Osteocyte (in vitro differentiated cells): ENCODE measurements at regions not wholly inside any gene's neighbourhood (a gene's known extent, or its start where the extent isn't known, plus 50 kb on each side); places are given as distances from the start of the nearest gene placed in this dataset.

Experiments
- DNase-seq: peaks from one replicate; pipeline ENCODE4 v3.0.0; 2021; ENCODE audit warnings: mixed read lengths; ENCODE audit not compliant: unreplicated experiment; ENCODE audit errors: extremely low spot score
- H3K27ac Mint-ChIP-seq: one replicate; pipeline ENCODE4 v1.8.0; 2021; ENCODE audit warnings: mild to moderate bottlenecking, mixed read lengths; ENCODE audit not compliant: unreplicated experiment
- H3K27me3 Mint-ChIP-seq: one replicate; pipeline ENCODE4 v1.8.0; 2021; ENCODE audit warnings: mixed read lengths; ENCODE audit not compliant: unreplicated experiment
- H3K36me3 Mint-ChIP-seq: one replicate; pipeline ENCODE4 v1.8.0; 2021; ENCODE audit warnings: mixed read lengths; ENCODE audit not compliant: unreplicated experiment
- H3K4me1 Mint-ChIP-seq: one replicate; pipeline ENCODE4 v1.8.0; 2021; ENCODE audit warnings: mixed read lengths; ENCODE audit not compliant: unreplicated experiment
- H3K4me3 Mint-ChIP-seq: one replicate; pipeline ENCODE4 v1.8.0; 2021; ENCODE audit warnings: mild to moderate bottlenecking, moderate library complexity, mixed read lengths; ENCODE audit not compliant: unreplicated experiment
- H3K9me3 Mint-ChIP-seq: one replicate; pipeline ENCODE4 v1.8.0; 2021; ENCODE audit warnings: mixed read lengths; ENCODE audit not compliant: unreplicated experiment
- CTCF ChIP-seq: fragments of 200-600 bp; sonication (generic); IDR thresholded peaks from 2 replicates; pipeline ENCODE4 v1.5.0; 2021; ENCODE audit warnings: antibody characterized with exemption, mild to moderate bottlenecking, moderate library complexity

GRCh38 chr2:129377078-129377469 lies 602.4 kb upstream of the RAB6C start:
- DNase-seq = no peak
- Mint-ChIP-seq H3K36me3 (no peaks in the 10 kb centered on the region), H3K27ac (no peak overlapping the region), H3K4me1 (no peaks in the 10 kb centered on the region), H3K4me3 (no peak overlapping the region), H3K9me3 (peaks cover 23% of the 10 kb centered on the region), H3K27me3 (no peaks in the 10 kb centered on the region)
- TF ChIP-seq CTCF = no peak

GRCh38 chr2:129378186-129378585 lies 601.3 kb upstream of the RAB6C start:
- no peak for TF ChIP-seq CTCF
- peak; percentile 63 for DNase-seq
- Mint-ChIP-seq H3K36me3 (no peaks in the 10 kb centered on the region), H3K4me1 (no peaks in the 10 kb centered on the region), H3K27ac (no peak overlapping the region), H3K4me3 (no peak overlapping the region), H3K27me3 (no peaks in the 10 kb centered on the region), H3K9me3 (peaks cover 28% of the 10 kb centered on the region)

- peaks cover 28% of the 10 kb centered on the region for H3K9me3 Mint-ChIP-seq
- no peaks in the 10 kb centered on the region for H3K27me3 Mint-ChIP-seq
Measured at GRCh38 chr2:129379411-129379810, 600.1 kb upstream of the RAB6C start.

GRCh38 chr2:129381789-129382188 lies 597.7 kb upstream of the RAB6C start:
- no peak overlapping the region for H3K4me3 Mint-ChIP-seq
- peaks cover 23% of the 10 kb centered on the region for H3K9me3 Mint-ChIP-seq
- DNase-seq = no peak
- H3K27me3 Mint-ChIP-seq = no peaks in the 10 kb centered on the region
- no peak overlapping the region for H3K27ac Mint-ChIP-seq
- no peaks in the 10 kb centered on the region for H3K4me1 Mint-ChIP-seq
- no peak for TF ChIP-seq CTCF
- H3K36me3 Mint-ChIP-seq = no peaks in the 10 kb centered on the region

More at GRCh38 chr2:129379411-129379810, 600.1 kb upstream of the RAB6C start:
- no peaks in the 10 kb centered on the region for H3K36me3 Mint-ChIP-seq
- TF ChIP-seq CTCF = no peak
- H3K27ac Mint-ChIP-seq = no peak overlapping the region
- H3K4me1 Mint-ChIP-seq = no peaks in the 10 kb centered on the region
- no peak for DNase-seq
- no peak overlapping the region for H3K4me3 Mint-ChIP-seq

GRCh38 chr2:129388870-129389269 lies 590.6 kb upstream of the RAB6C start:
- no peak overlapping the region for H3K4me3 Mint-ChIP-seq
- H3K4me1 Mint-ChIP-seq = no peaks in the 10 kb centered on the region

More at GRCh38 chr2:129388870-129389269, 590.6 kb upstream of the RAB6C start:
- no peak for TF ChIP-seq CTCF
- H3K9me3 Mint-ChIP-seq = peaks cover 14% of the 10 kb centered on the region
- no peaks in the 10 kb centered on the region for H3K27me3 Mint-ChIP-seq
- H3K27ac Mint-ChIP-seq = no peak overlapping the region
- no peaks in the 10 kb centered on the region for H3K36me3 Mint-ChIP-seq
- DNase-seq = no peak
